Body of pancreas (tissue), 4 donors: ENCODE measurements at regions not wholly inside any gene's neighbourhood (a gene's known extent, or its start where the extent isn't known, plus 50 kb on each side); places are given as distances from the start of the nearest gene placed in this dataset.

Source experiments
- ATAC-seq: fragments of 150-250 bp; one replicate; pipeline ENCODE4 v1.9.1; 2016
- DNase-seq, 4 donors: peaks; one replicate each; pipeline ENCODE4 v3.0.0-alpha.2; 2019
- H3K27ac ChIP-seq, 4 donors: fragments of 200-600 bp; sonication (generic); 1 replicate in 3 of 4; 2 replicates in 1 of 4; pipeline versions ENCODE4 v1.5.1 to v1.6.1; 2016 to 2019; ENCODE audit warnings: mild to moderate bottlenecking in 1 of 4, mixed read lengths in 1 of 4, moderate library complexity in 1 of 4
- H3K27me3 ChIP-seq, 2 donors: fragments of 200-600 bp; sonication (generic); one replicate each; pipeline ENCODE4 v1.6.0; 2016; ENCODE audit warnings: mild to moderate bottlenecking in 1 of 2
- H3K36me3 ChIP-seq, 2 donors: fragments of 200-600 bp; sonication (generic); replicated peaks in 1 of 2; 2 replicates each; pipeline ENCODE4 v1.5.1; 2016; ENCODE audit warnings: low read depth in 2 of 2; ENCODE audit not compliant: insufficient read depth in 1 of 2
- H3K4me1 ChIP-seq: fragments of 200-600 bp; sonication (generic); one replicate; pipeline ENCODE4 v1.6.0; 2016
- H3K4me3 ChIP-seq, 2 donors: fragments of 200-600 bp; sonication (generic); 1 replicate in 1 of 2; 2 replicates in 1 of 2; pipeline ENCODE4 v1.5.1; 2016 to 2019
- H3K9me3 ChIP-seq, 3 donors: fragments of 200-600 bp; sonication (generic); 1 replicate in 2 of 3; 2 replicates in 1 of 3; pipeline ENCODE4 v1.5.1; 2016
- POLR2A ChIP-seq, 3 donors: fragments of 450-650 bp; IDR thresholded peaks; one replicate each; pipeline ENCODE4 v1.6.1; 2016; ENCODE audit warnings: antibody characterized with exemption in 3 of 3, mild to moderate bottlenecking in 2 of 3
- WGBS, 2 donors: methylation state at CpG; one replicate each; pipeline ENCODE4 v1.1.5; 2017; 5-methylcytosine and 5-hydroxymethylcytosine counted together
- intact Hi-C: fragments of 100-400 bp; cut with DNase I; formaldehyde crosslinking; loops from one replicate; pipeline ENCODE4 v1.15.1; 2023
- TF ChIP-seq, protein P1 (sequence below), 7 experiments: fragments of 450-650 bp in 4 of 7; fragments of 200-600 bp in 3 of 7; sonication (generic) in 3 of 7; IDR thresholded peaks; one replicate each; pipeline ENCODE4 v1.5.1; 2016 to 2019; ENCODE audit warnings: antibody characterized with exemption in 7 of 7

DNA sequence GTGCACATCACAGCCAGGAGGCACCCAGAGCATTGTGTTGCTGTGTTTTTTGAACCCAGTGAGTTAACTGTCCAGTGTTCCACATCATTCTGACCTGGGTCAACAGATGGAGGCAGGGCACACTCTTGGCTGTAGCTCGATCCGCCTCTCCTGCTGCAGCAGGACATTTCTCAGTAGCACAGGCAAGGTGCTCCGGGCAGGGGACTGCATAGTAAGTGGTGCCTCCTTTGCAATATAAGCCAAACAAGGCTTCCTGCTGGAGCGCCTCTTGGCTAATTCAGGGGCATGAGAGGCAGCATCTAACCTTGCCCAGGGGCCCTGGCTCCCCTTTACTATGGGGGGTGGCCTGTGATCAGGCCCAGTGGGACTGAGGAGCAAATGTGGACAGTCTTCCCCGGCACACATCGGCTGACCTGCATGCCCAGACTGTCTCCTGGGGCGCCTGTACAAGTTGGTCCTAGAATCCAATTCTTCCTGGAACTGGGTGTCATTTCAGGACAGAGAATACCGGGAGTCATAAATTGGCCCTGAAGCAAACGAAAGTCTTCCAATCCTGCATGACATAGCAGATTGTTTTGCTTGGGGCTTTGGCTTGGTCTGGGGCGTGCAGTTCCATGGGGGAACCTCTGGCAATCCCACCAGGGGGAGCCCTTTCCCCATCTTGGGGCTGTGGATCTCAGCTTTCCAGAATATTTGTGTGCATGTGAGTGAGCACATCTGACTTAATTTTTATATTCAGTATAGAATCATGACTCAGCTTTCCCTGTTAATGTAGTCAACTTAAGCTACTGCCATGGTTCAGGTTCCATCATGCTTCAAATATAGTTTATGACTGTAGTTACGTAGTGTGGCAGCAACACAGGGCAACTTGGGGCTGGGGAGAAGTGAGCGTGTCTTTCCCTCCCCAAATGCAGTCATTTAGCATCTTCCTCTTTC, 56.0 kb upstream of the DDR1 start:
- DNase-seq (peak; percentile 89 to 92 (median 91)), ATAC-seq (peak; percentile 96)
- Histone ChIP-seq H3K4me3 (no peak overlapping the region), H3K27ac (peak overlapping the region; percentile 11 to 79 (median 60)), H3K36me3 (no peaks in the 10 kb centered on the region), H3K27me3 (no peaks in the 10 kb centered on the region), H3K9me3 (no peaks in the 10 kb centered on the region), H3K4me1 (peaks cover 15% of the 10 kb centered on the region)
- intact Hi-C loops: no loop called here
- TF ChIP-seq, protein P1, sequence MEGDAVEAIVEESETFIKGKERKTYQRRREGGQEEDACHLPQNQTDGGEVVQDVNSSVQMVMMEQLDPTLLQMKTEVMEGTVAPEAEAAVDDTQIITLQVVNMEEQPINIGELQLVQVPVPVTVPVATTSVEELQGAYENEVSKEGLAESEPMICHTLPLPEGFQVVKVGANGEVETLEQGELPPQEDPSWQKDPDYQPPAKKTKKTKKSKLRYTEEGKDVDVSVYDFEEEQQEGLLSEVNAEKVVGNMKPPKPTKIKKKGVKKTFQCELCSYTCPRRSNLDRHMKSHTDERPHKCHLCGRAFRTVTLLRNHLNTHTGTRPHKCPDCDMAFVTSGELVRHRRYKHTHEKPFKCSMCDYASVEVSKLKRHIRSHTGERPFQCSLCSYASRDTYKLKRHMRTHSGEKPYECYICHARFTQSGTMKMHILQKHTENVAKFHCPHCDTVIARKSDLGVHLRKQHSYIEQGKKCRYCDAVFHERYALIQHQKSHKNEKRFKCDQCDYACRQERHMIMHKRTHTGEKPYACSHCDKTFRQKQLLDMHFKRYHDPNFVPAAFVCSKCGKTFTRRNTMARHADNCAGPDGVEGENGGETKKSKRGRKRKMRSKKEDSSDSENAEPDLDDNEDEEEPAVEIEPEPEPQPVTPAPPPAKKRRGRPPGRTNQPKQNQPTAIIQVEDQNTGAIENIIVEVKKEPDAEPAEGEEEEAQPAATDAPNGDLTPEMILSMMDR (IDR thresholded peaks at IDR 0.05): peak; percentile 92 to 97 (median 96)
- TF ChIP-seq POLR2A (IDR thresholded peaks at IDR 0.05): no peak
- WGBS, 2 donors: 31 to 46% methylated on average over 5 to 12 of the region's 12 CpGs

DNA sequence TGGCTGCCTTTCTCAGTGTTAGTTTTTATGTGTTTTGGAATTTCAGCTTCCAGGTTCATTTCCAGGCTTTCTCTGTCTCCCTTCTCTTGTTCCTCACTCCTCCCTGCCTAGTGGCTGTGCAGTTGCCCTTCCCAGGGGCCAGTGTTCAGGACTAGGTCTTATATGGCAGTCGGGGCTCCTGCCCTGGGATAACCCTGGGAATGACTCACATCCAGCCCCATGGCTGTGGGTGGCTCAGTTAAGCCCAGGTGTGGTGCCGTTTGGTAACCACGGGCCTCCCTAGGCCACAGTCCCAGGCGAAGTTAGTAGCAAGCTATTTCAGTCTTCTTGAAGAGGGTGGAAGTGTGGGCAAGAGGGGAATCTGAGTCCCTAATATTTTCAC, 57.4 kb upstream of the DDR1 start:
- DNase-seq (no peak), ATAC-seq (no peak)
- WGBS, 2 donors: 43 to 61% methylated on average over 4 of the region's 4 CpGs
- TF ChIP-seq POLR2A (IDR thresholded peaks at IDR 0.05): no peak
- TF ChIP-seq, protein P1 (IDR thresholded peaks at IDR 0.05): no peak
- no peaks in the 10 kb centered on the region for H3K9me3 ChIP-seq
- H3K4me3 ChIP-seq: no peak overlapping the region
- intact Hi-C loops: no loop called here
- no peak overlapping the region for H3K27ac ChIP-seq
- no peaks in the 10 kb centered on the region for H3K36me3 ChIP-seq
- peaks cover 23% of the 10 kb centered on the region for H3K4me1 ChIP-seq
- no peaks in the 10 kb centered on the region for H3K27me3 ChIP-seq

DNA sequence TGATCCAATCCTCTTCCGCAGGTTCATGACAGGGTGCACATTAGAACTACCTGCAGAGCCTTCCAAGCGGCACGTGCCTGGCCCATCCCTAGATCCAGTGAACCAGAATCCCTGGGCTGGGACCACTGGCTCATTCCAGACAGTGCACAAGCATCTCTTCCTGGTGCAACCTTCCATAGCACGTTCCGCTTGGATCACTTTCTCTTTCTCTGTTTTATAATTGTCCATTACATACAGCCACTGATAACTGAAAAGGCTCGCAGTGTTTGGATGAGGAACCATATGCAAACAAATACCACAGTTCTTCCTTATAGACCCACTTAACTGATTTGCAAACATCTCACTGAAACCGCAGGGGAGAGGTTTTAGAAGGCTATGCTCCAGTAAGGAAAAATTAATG, 59.6 kb upstream of the DDR1 start:
- no peak overlapping the region for H3K4me3 ChIP-seq
- 83 to 84% methylated on average over 7 of the region's 7 CpGs for WGBS, 2 donors
- TF ChIP-seq, protein P1 (IDR thresholded peaks at IDR 0.05): no peak
- no peak for TF ChIP-seq POLR2A (IDR thresholded peaks at IDR 0.05)
- DNase-seq (no peak), ATAC-seq (no peak)
- no peaks in the 10 kb centered on the region for H3K36me3 ChIP-seq
- no peaks in the 10 kb centered on the region for H3K27me3 ChIP-seq
- H3K9me3 ChIP-seq: no peaks in the 10 kb centered on the region
- intact Hi-C loops: no loop called here
- H3K27ac ChIP-seq: no peak overlapping the region
- H3K4me1 ChIP-seq: peaks cover 28% of the 10 kb centered on the region

DNA sequence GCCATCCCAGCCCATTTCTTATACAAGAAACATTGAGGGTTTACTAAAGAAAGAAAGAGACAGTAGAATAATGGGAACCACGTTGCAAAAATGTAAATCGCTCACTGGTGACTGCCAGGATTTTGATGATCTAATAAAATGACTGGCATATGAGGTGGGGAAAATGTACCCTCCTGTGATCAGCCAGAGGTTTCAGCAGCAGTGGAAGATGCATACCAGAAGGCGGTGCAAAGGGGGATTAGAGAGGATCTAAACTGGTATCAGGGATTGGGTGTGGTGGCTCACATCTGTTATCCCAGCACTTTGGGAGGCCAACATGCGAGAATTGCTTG, 60.8 kb upstream of the DDR1 start:
- Histone ChIP-seq H3K27ac (no peak overlapping the region), H3K4me3 (no peak overlapping the region), H3K27me3 (no peaks in the 10 kb centered on the region), H3K36me3 (no peaks in the 10 kb centered on the region), H3K4me1 (peaks cover 21% of the 10 kb centered on the region), H3K9me3 (no peaks in the 10 kb centered on the region)
- ATAC-seq (no peak), DNase-seq (no peak)
- WGBS, 2 donors: 65% methylated on average over 4 of the region's 4 CpGs
- no peak for TF ChIP-seq POLR2A (IDR thresholded peaks at IDR 0.05)
- TF ChIP-seq, protein P1 (IDR thresholded peaks at IDR 0.05): no peak
- intact Hi-C loops: no loop called here
